A549 (cell line): ENCODE measurements at regions not wholly inside any gene's neighbourhood (a gene's known extent, or its start where the extent isn't known, plus 50 kb on each side); places are given as distances from the start of the nearest gene placed in this dataset.

ENCODE experiments used
- ATAC-seq, 2 experiments: fragments of 200-7000 bp in 1 of 2; fragments of >200 bp in 1 of 2; cut with Nextera tagmentation in 1 of 2; cut with Tn5 transposase in 1 of 2; 3 replicates each; pipeline versions ENCODE4 v1.8.0 to v1.9.1; 2018 to 2020; ENCODE audit warnings: mild to moderate bottlenecking in 1 of 2, moderate library complexity in 1 of 2
- CTCF ChIA-PET: fragments of 300-600 bp; sonication (Branson Sonifier 250); formaldehyde crosslinking; extraction: SDS; loops from one replicate; lab custom pipeline; 2021; ENCODE audit warnings: antibody characterized with exemption, inconsistent platforms; lab: Yijun Ruan, JAX
- POLR2A ChIA-PET: fragments of 350-600 bp; formaldehyde crosslinking; extraction: SDS; loops from one replicate; lab custom pipeline; 2021; ENCODE audit warnings: antibody characterized with exemption, inconsistent platforms; lab: Yijun Ruan, JAX
- DNase-seq, 2 experiments: peaks; one replicate each; pipeline versions ENCODE4 v3.0.0 to v3.0.0-alpha.2; 2011 to 2016; ENCODE audit warnings: low read depth in 1 of 2, low spot score in 1 of 2
- FAIRE-seq: peaks from 2 replicates; lab custom pipeline; 2011; peaks lifted over from hg19 to GRCh38; lab: Jason Lieb, UNC
- H3K27ac ChIP-seq, 2 experiments: fragments of >200 bp; sonication (Bioruptor Twin); formaldehyde crosslinking; 3 replicates each; pipeline ENCODE4 v1.5.1; 2016 to 2017
- H3K4me1 ChIP-seq: fragments of >200 bp; sonication (Bioruptor Twin); formaldehyde crosslinking; 3 replicates; pipeline ENCODE4 v1.6.1; 2016
- H3K4me2 ChIP-seq: fragments of >200 bp; sonication (Bioruptor Twin); formaldehyde crosslinking; 3 replicates; pipeline ENCODE4 v1.6.1; 2016
- H3K4me3 ChIP-seq: fragments of >200 bp; sonication (Bioruptor Twin); formaldehyde crosslinking; 3 replicates; pipeline ENCODE4 v1.5.1; 2016
- H3K9me3 ChIP-seq: fragments of >200 bp; sonication (Bioruptor Twin); formaldehyde crosslinking; 3 replicates; pipeline ENCODE4 v1.6.1; 2016
- BHLHE40 ChIP-seq: IDR thresholded peaks from 2 replicates; pipeline ENCODE4 v1.6.1; 2012; ENCODE audit warnings: low read depth, low read length, inconsistent platforms
- CBX2 ChIP-seq: fragments of 200-600 bp; sonication (generic); IDR thresholded peaks from 2 replicates; pipeline ENCODE4 v1.6.1; 2016; ENCODE audit warnings: low read depth, mild to moderate bottlenecking, borderline replicate concordance
- CEBPB ChIP-seq, 2 experiments: fragments of >200 bp in 1 of 2; sonication (Bioruptor Twin) in 1 of 2; formaldehyde crosslinking in 1 of 2; IDR thresholded peaks; 2 replicates each; pipeline ENCODE4 v1.6.1; 2012 to 2016
- CHD4 ChIP-seq: fragments of 200-600 bp; sonication (generic); IDR thresholded peaks from 2 replicates; pipeline ENCODE4 v1.6.1; 2016; ENCODE audit warnings: antibody characterized with exemption, mild to moderate bottlenecking, borderline replicate concordance
- ESRRA ChIP-seq: fragments of 150-350 bp; IDR thresholded peaks from 2 replicates; pipeline ENCODE4 v1.6.1; 2014; ENCODE audit warnings: mild to moderate bottlenecking, low read length, borderline replicate concordance
- GATA3 ChIP-seq: IDR thresholded peaks from 2 replicates; pipeline ENCODE4 v1.6.1; 2012; ENCODE audit warnings: borderline replicate concordance
- HOXB13 ChIP-seq: fragments of 250-450 bp; sonication (Bioruptor Pico); IDR thresholded peaks from 2 replicates; pipeline ENCODE4 v1.5.0; 2020; ENCODE audit warnings: low read depth, mild to moderate bottlenecking, moderate library complexity
- MAZ ChIP-seq: fragments of 150-350 bp; IDR thresholded peaks from 2 replicates; pipeline ENCODE4 v1.6.1; 2014; ENCODE audit warnings: antibody characterized with exemption, low read depth, low read length, borderline replicate concordance
- NPAS2 ChIP-seq: fragments of 250-450 bp; sonication (Bioruptor Pico); IDR thresholded peaks from 2 replicates; pipeline ENCODE4 v1.8.0; 2022; ENCODE audit warnings: mild to moderate bottlenecking, moderate library complexity, borderline replicate concordance
- RNF2 ChIP-seq: fragments of 200-600 bp; sonication (generic); IDR thresholded peaks from 2 replicates; pipeline ENCODE4 v1.6.1; 2016; ENCODE audit warnings: low read depth, mild to moderate bottlenecking, antibody characterized with exemption, moderate library complexity, borderline replicate concordance
- SREBF2 ChIP-seq: fragments of 450-650 bp; IDR thresholded peaks from 2 replicates; pipeline ENCODE4 v1.6.1; 2014; ENCODE audit warnings: mild to moderate bottlenecking, moderate library complexity
- ZFP36 ChIP-seq: fragments of 450-650 bp; IDR thresholded peaks from 2 replicates; pipeline ENCODE4 v1.6.1; 2014; ENCODE audit warnings: borderline replicate concordance; ENCODE audit not compliant: partially characterized antibody
- ZNF302 ChIP-seq: fragments of 250-450 bp; sonication (Bioruptor Pico); IDR thresholded peaks from 2 replicates; pipeline ENCODE4 v1.9.0; 2021; ENCODE audit warnings: inconsistent platforms, mild to moderate bottlenecking, moderate library complexity
- WGBS: methylation state at CpG from one replicate; pipeline ENCODE4 v1.1.6; 2017; ENCODE audit errors: missing lambda C conversion rate; 5-methylcytosine and 5-hydroxymethylcytosine counted together
- TF ChIP-seq, protein P1 (sequence below): fragments of >200 bp; sonication (Bioruptor Twin); formaldehyde crosslinking; IDR thresholded peaks from 2 replicates; pipeline ENCODE4 v1.6.1; 2016
- TF ChIP-seq, protein P2 (sequence below): fragments of >200 bp; sonication (Bioruptor Twin); formaldehyde crosslinking; IDR thresholded peaks from 3 replicates; pipeline ENCODE4 v1.6.1; 2016
- TF ChIP-seq, protein P3 (sequence below): IDR thresholded peaks from 2 replicates; pipeline ENCODE4 v1.6.1; 2012; ENCODE audit warnings: low read depth, borderline replicate concordance
- TF ChIP-seq, protein P4 (sequence below): fragments of 450-650 bp; IDR thresholded peaks from 2 replicates; pipeline ENCODE4 v1.6.1; 2014; ENCODE audit warnings: antibody characterized with exemption
- TF ChIP-seq, protein P5 (sequence below): IDR thresholded peaks from 2 replicates; pipeline ENCODE4 v1.6.1; 2012
- TF ChIP-seq, protein P6 (sequence below): fragments of 200-600 bp; sonication (generic); IDR thresholded peaks from 2 replicates; pipeline ENCODE4 v1.6.1; 2016; ENCODE audit warnings: antibody characterized with exemption, mild to moderate bottlenecking, moderate library complexity

DNA sequence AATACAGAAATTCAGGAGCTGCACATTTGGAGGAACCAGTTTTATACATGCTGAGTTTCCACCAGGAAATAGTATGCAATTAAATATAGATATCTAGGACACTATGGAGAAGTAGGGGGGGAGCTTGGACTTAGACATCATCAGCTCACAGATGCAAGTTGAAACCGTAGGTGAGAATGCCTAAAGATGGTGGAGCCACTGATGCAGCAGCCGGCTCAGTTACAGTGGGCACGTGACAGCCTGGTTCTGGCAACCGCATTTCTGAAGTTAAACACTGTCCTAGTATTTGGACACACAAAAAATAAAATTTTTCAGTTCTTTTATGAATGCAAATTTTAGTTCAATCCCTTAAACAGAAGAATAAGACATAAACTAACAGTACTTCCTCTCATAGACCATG, 91.5 kb upstream of the FRY start:
- CTCF ChIA-PET: no interaction called here

DNA sequence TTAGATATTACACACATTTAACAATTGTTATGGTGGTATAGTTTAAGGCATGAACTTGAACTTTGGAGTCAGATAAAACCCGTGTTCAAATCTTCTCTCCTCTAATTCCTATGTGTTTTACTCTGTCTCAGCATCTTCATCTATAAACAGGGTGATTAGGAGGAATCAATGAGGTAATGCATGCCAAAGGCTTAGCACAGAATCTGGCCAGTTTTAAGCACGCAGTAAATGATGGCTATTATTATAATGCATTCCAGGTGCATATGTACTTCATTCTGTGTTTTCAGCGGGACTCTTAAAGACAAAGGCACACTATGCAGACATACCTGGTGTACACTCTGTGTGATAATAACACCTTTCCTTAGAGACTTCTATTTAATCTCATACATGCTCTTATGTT, 88.0 kb upstream of the FRY start:
- no peak overlapping the region for H3K27ac ChIP-seq
- CTCF ChIA-PET: no interaction called here
- no peak for DNase-seq
- POLR2A ChIA-PET: no interaction called here
- no peak overlapping the region for H3K4me3 ChIP-seq
- H3K9me3 ChIP-seq: no peaks in the 10 kb centered on the region
- WGBS: 40% methylated on average over 3 of the region's 3 CpGs
- FAIRE-seq: no peak
- no peak for ATAC-seq
- H3K4me1 ChIP-seq: no peaks in the 10 kb centered on the region
- H3K4me2 ChIP-seq: no peak overlapping the region
- TF ChIP-seq NPAS2 (CRISPR knock-in tag) (no peak), ESRRA (no peak), SREBF2 (no peak), CEBPB (IDR thresholded peaks at IDR 0.05) (no peak), RNF2 (no peak), HOXB13 (no peak), ZNF302 (CRISPR knock-in tag) (no peak), GATA3 (no peak), ZFP36 (no peak), CHD4 (no peak), MAZ (no peak)
- TF ChIP-seq, protein P1, sequence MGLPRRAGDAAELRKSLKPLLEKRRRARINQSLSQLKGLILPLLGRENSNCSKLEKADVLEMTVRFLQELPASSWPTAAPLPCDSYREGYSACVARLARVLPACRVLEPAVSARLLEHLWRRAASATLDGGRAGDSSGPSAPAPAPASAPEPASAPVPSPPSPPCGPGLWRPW: no peak
- TF ChIP-seq, protein P2, sequence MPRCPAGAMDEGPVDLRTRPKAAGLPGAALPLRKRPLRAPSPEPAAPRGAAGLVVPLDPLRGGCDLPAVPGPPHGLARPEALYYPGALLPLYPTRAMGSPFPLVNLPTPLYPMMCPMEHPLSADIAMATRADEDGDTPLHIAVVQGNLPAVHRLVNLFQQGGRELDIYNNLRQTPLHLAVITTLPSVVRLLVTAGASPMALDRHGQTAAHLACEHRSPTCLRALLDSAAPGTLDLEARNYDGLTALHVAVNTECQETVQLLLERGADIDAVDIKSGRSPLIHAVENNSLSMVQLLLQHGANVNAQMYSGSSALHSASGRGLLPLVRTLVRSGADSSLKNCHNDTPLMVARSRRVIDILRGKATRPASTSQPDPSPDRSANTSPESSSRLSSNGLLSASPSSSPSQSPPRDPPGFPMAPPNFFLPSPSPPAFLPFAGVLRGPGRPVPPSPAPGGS: no peak
- TF ChIP-seq, protein P3, sequence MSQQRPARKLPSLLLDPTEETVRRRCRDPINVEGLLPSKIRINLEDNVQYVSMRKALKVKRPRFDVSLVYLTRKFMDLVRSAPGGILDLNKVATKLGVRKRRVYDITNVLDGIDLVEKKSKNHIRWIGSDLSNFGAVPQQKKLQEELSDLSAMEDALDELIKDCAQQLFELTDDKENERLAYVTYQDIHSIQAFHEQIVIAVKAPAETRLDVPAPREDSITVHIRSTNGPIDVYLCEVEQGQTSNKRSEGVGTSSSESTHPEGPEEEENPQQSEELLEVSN: no peak
- TF ChIP-seq, protein P4, sequence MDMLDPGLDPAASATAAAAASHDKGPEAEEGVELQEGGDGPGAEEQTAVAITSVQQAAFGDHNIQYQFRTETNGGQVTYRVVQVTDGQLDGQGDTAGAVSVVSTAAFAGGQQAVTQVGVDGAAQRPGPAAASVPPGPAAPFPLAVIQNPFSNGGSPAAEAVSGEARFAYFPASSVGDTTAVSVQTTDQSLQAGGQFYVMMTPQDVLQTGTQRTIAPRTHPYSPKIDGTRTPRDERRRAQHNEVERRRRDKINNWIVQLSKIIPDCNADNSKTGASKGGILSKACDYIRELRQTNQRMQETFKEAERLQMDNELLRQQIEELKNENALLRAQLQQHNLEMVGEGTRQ: no peak
- TF ChIP-seq, protein P5, sequence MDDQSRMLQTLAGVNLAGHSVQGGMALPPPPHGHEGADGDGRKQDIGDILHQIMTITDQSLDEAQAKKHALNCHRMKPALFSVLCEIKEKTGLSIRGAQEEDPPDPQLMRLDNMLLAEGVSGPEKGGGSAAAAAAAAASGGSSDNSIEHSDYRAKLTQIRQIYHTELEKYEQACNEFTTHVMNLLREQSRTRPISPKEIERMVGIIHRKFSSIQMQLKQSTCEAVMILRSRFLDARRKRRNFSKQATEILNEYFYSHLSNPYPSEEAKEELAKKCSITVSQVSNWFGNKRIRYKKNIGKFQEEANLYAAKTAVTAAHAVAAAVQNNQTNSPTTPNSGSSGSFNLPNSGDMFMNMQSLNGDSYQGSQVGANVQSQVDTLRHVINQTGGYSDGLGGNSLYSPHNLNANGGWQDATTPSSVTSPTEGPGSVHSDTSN: no peak
- TF ChIP-seq, all 56 proteins: peak for 0

More for the DNA sequence above, 91.5 kb upstream of the FRY start:
- FAIRE-seq: no peak
- Histone ChIP-seq H3K4me3 (no peak overlapping the region), H3K4me1 (no peaks in the 10 kb centered on the region), H3K4me2 (no peak overlapping the region), H3K27ac (no peak overlapping the region), H3K9me3 (no peaks in the 10 kb centered on the region)
- POLR2A ChIA-PET: no interaction called here
- TF ChIP-seq BHLHE40 (no peak), NPAS2 (CRISPR knock-in tag) (no peak), CBX2 (no peak)
- TF ChIP-seq, protein P6, sequence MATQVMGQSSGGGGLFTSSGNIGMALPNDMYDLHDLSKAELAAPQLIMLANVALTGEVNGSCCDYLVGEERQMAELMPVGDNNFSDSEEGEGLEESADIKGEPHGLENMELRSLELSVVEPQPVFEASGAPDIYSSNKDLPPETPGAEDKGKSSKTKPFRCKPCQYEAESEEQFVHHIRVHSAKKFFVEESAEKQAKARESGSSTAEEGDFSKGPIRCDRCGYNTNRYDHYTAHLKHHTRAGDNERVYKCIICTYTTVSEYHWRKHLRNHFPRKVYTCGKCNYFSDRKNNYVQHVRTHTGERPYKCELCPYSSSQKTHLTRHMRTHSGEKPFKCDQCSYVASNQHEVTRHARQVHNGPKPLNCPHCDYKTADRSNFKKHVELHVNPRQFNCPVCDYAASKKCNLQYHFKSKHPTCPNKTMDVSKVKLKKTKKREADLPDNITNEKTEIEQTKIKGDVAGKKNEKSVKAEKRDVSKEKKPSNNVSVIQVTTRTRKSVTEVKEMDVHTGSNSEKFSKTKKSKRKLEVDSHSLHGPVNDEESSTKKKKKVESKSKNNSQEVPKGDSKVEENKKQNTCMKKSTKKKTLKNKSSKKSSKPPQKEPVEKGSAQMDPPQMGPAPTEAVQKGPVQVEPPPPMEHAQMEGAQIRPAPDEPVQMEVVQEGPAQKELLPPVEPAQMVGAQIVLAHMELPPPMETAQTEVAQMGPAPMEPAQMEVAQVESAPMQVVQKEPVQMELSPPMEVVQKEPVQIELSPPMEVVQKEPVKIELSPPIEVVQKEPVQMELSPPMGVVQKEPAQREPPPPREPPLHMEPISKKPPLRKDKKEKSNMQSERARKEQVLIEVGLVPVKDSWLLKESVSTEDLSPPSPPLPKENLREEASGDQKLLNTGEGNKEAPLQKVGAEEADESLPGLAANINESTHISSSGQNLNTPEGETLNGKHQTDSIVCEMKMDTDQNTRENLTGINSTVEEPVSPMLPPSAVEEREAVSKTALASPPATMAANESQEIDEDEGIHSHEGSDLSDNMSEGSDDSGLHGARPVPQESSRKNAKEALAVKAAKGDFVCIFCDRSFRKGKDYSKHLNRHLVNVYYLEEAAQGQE: no peak
- 65% methylated on average over 4 of the region's 4 CpGs for WGBS
- DNase-seq: no peak
- ATAC-seq: no peak
